ENCODE measurements at regions not wholly inside any gene's neighbourhood (a gene's known extent, or its start where the extent isn't known, plus 50 kb on each side); places are given as distances from the start of the nearest gene placed in this dataset.
"Not testable (repeated sequence)": the region's sequence is repeated elsewhere in the genome, so short reads cannot be mapped to it uniquely, and the experiment has no call there.

- H3K27me3 ChIP-seq (ENCODE audit: low read depth), result no peaks in the 10 kb centered on the region
- no peak overlapping the region for H3K4me3 ChIP-seq
- no peaks in the 10 kb centered on the region for H3K9me3 ChIP-seq
- in situ Hi-C loops (cut with MboI; ENCODE audit: low sequenced_read_pairs), result no loop called here
- no peaks in the 10 kb centered on the region for H3K36me3 ChIP-seq (replicated peaks)
- no peak for DNase-seq (ENCODE audit: low spot score in 2 of 2)
- H3K4me1 ChIP-seq, result no peaks in the 10 kb centered on the region
Measured at GRCh38 chr13:107961849-107962608, 253.3 kb downstream of the LIG4 start.

- DNase-seq (ENCODE audit: low spot score in 2 of 2), result no peak
- H3K4me1 ChIP-seq, result no peaks in the 10 kb centered on the region
- no peaks in the 10 kb centered on the region for H3K27me3 ChIP-seq (ENCODE audit: low read depth)
- in situ Hi-C loops (cut with MboI; ENCODE audit: low sequenced_read_pairs), result no loop called here
- H3K36me3 ChIP-seq (replicated peaks), result no peaks in the 10 kb centered on the region
- no peaks in the 10 kb centered on the region for H3K9me3 ChIP-seq
- no peak overlapping the region for H3K4me3 ChIP-seq
Measured at GRCh38 chr13:107960301-107960700, 255.0 kb downstream of the LIG4 start.

- DNase-seq (ENCODE audit: low spot score in 2 of 2), result no peak
- no peak overlapping the region for H3K4me3 ChIP-seq
- H3K27me3 ChIP-seq (ENCODE audit: low read depth), result no peaks in the 10 kb centered on the region
- no peaks in the 10 kb centered on the region for H3K9me3 ChIP-seq
- in situ Hi-C loops (cut with MboI; ENCODE audit: low sequenced_read_pairs), result no loop called here
- H3K36me3 ChIP-seq (replicated peaks), result no peaks in the 10 kb centered on the region
- H3K4me1 ChIP-seq, result no peaks in the 10 kb centered on the region
Measured at GRCh38 chr13:107956889-107957288, 258.4 kb downstream of the LIG4 start.

- Histone ChIP-seq H3K36me3 (replicated peaks) (no peaks in the 10 kb centered on the region), H3K9me3 (no peaks in the 10 kb centered on the region), H3K27me3 (ENCODE audit: low read depth) (no peaks in the 10 kb centered on the region), H3K4me3 (no peak overlapping the region), H3K4me1 (no peaks in the 10 kb centered on the region)
- DNase-seq (ENCODE audit: low spot score in 2 of 2), result no peak
- in situ Hi-C loops (cut with MboI; ENCODE audit: low sequenced_read_pairs), result no loop called here
Measured at GRCh38 chr13:107942030-107942617, 273.2 kb downstream of the LIG4 start.

- no peak for DNase-seq (ENCODE audit: low spot score in 2 of 2)
- Histone ChIP-seq H3K36me3 (replicated peaks) (no peaks in the 10 kb centered on the region), H3K4me1 (no peaks in the 10 kb centered on the region), H3K27me3 (ENCODE audit: low read depth) (no peaks in the 10 kb centered on the region), H3K9me3 (no peaks in the 10 kb centered on the region), H3K4me3 (no peak overlapping the region)
- in situ Hi-C loops (cut with MboI; ENCODE audit: low sequenced_read_pairs), result no loop called here
Measured at GRCh38 chr13:107941345-107942029, 273.8 kb downstream of the LIG4 start.

- no peak for DNase-seq (ENCODE audit: low spot score in 2 of 2)
- Histone ChIP-seq H3K27me3 (ENCODE audit: low read depth) (no peaks in the 10 kb centered on the region), H3K36me3 (replicated peaks) (no peaks in the 10 kb centered on the region), H3K4me1 (no peaks in the 10 kb centered on the region), H3K4me3 (no peak overlapping the region), H3K9me3 (no peaks in the 10 kb centered on the region)
- in situ Hi-C loops (cut with MboI; ENCODE audit: low sequenced_read_pairs), result no loop called here
Measured at GRCh38 chr13:107937848-107938247, 277.5 kb downstream of the LIG4 start.

- in situ Hi-C loops (cut with MboI; ENCODE audit: low sequenced_read_pairs), result no loop called here
- Histone ChIP-seq H3K9me3 (no peaks in the 10 kb centered on the region), H3K36me3 (replicated peaks) (no peaks in the 10 kb centered on the region), H3K4me3 (no peak overlapping the region), H3K27me3 (ENCODE audit: low read depth) (no peaks in the 10 kb centered on the region), H3K4me1 (no peaks in the 10 kb centered on the region)
- no peak for DNase-seq (ENCODE audit: low spot score in 2 of 2)
Measured at GRCh38 chr13:107931056-107931455, 284.3 kb downstream of the LIG4 start.

- H3K4me1 ChIP-seq, result no peaks in the 10 kb centered on the region
- H3K9me3 ChIP-seq, result no peaks in the 10 kb centered on the region
- no peak for DNase-seq (ENCODE audit: low spot score in 2 of 2)
- no peaks in the 10 kb centered on the region for H3K27me3 ChIP-seq (ENCODE audit: low read depth)
- H3K36me3 ChIP-seq (replicated peaks), result no peaks in the 10 kb centered on the region
- no peak overlapping the region for H3K4me3 ChIP-seq
- in situ Hi-C loops (cut with MboI; ENCODE audit: low sequenced_read_pairs), result no loop called here
Measured at GRCh38 chr13:107928762-107929161, 286.6 kb downstream of the LIG4 start.

GRCh38 chr13:107927557-107927956, 287.8 kb downstream of the LIG4 start:
- Histone ChIP-seq H3K36me3 (replicated peaks) (no peaks in the 10 kb centered on the region), H3K4me1 (no peaks in the 10 kb centered on the region), H3K9me3 (no peaks in the 10 kb centered on the region), H3K27me3 (ENCODE audit: low read depth) (no peaks in the 10 kb centered on the region), H3K4me3 (no peak overlapping the region)
- no peak for DNase-seq (ENCODE audit: low spot score in 2 of 2)
- in situ Hi-C loops (cut with MboI; ENCODE audit: low sequenced_read_pairs), result no loop called here

GRCh38 chr13:107926515-107926914, 288.8 kb downstream of the LIG4 start:
- in situ Hi-C loops (cut with MboI; ENCODE audit: low sequenced_read_pairs); DNase-seq (ENCODE audit: low spot score in 2 of 2); H3K9me3 ChIP-seq; H3K4me3 ChIP-seq; H3K27me3 ChIP-seq (ENCODE audit: low read depth); H3K36me3 ChIP-seq (replicated peaks); H3K4me1 ChIP-seq: not testable (repeated sequence)

- in situ Hi-C loops (cut with MboI; ENCODE audit: low sequenced_read_pairs); H3K27me3 ChIP-seq (ENCODE audit: low read depth); H3K9me3 ChIP-seq; H3K36me3 ChIP-seq (replicated peaks); H3K4me3 ChIP-seq; H3K4me1 ChIP-seq; DNase-seq (ENCODE audit: low spot score in 2 of 2): not testable (repeated sequence)
Measured at GRCh38 chr13:107916902-107917301, 298.4 kb downstream of the LIG4 start.

- Histone ChIP-seq H3K36me3 (replicated peaks) (no peaks in the 10 kb centered on the region), H3K27me3 (ENCODE audit: low read depth) (0 out of 2 replicates have a peak, but pooled peaks cover 3% of the 10 kb centered on the region), H3K9me3 (no peaks in the 10 kb centered on the region), H3K4me3 (no peak overlapping the region), H3K4me1 (no peaks in the 10 kb centered on the region)
- in situ Hi-C loops (cut with MboI; ENCODE audit: low sequenced_read_pairs), result no loop called here
- DNase-seq (ENCODE audit: low spot score in 2 of 2), result no peak
Measured at GRCh38 chr13:107912745-107913144, 302.6 kb downstream of the LIG4 start.

- H3K36me3 ChIP-seq (replicated peaks), result no peaks in the 10 kb centered on the region
- no peak overlapping the region for H3K4me3 ChIP-seq
- no peaks in the 10 kb centered on the region for H3K4me1 ChIP-seq
- no peaks in the 10 kb centered on the region for H3K27me3 ChIP-seq (ENCODE audit: low read depth)
- no peak for DNase-seq (ENCODE audit: low spot score in 2 of 2)
- in situ Hi-C loops (cut with MboI; ENCODE audit: low sequenced_read_pairs), result no loop called here
- no peaks in the 10 kb centered on the region for H3K9me3 ChIP-seq
Measured at GRCh38 chr13:107907065-107907805, 308.1 kb downstream of the LIG4 start.

- H3K36me3 ChIP-seq (replicated peaks), result no peaks in the 10 kb centered on the region
- no peak overlapping the region for H3K4me3 ChIP-seq
- in situ Hi-C loops (cut with MboI; ENCODE audit: low sequenced_read_pairs), result no loop called here
- DNase-seq (ENCODE audit: low spot score in 2 of 2), result peak in 1 of 2 experiments; percentile 50
- no peaks in the 10 kb centered on the region for H3K4me1 ChIP-seq
- H3K27me3 ChIP-seq (ENCODE audit: low read depth), result no peaks in the 10 kb centered on the region
- H3K9me3 ChIP-seq, result no peaks in the 10 kb centered on the region
Measured at GRCh38 chr13:107906131-107906530, 309.2 kb downstream of the LIG4 start.

All from HAP-1 (cell line).